Thyroid gland (tissue), 4 donors: ENCODE measurements at regions not wholly inside any gene's neighbourhood (a gene's known extent, or its start where the extent isn't known, plus 50 kb on each side); places are given as distances from the start of the nearest gene placed in this dataset.

Experiments
- CTCF ChIP-seq, 6 experiments: fragments of 200-600 bp in 3 of 6; fragments of 450-650 bp in 3 of 6; sonication (generic) in 3 of 6; IDR thresholded peaks; one replicate each; pipeline ENCODE4 v1.5.1; 2016 to 2019; ENCODE audit warnings: antibody characterized with exemption in 6 of 6, mild to moderate bottlenecking in 2 of 6, inconsistent platforms in 1 of 6, moderate library complexity in 1 of 6
- POLR2A ChIP-seq, 2 donors: fragments of 450-650 bp; IDR thresholded peaks; one replicate each; pipeline ENCODE4 v1.6.1; 2017; ENCODE audit warnings: antibody characterized with exemption in 2 of 2, mild to moderate bottlenecking in 2 of 2, moderate library complexity in 1 of 2

GRCh38 chr11:106621484-106621883 lies 396.8 kb downstream of the GUCY1A2 start:
- TF ChIP-seq POLR2A (IDR thresholded peaks at IDR 0.05), result no peak
- no peak for TF ChIP-seq CTCF (IDR thresholded peaks at IDR 0.05)
